Naive thymus-derived CD8-positive, alpha-beta T cell (primary cell): ENCODE measurements at regions not wholly inside any gene's neighbourhood (a gene's known extent, or its start where the extent isn't known, plus 50 kb on each side); places are given as distances from the start of the nearest gene placed in this dataset.
"Not testable (repeated sequence)": the region's sequence is repeated elsewhere in the genome, so short reads cannot be mapped to it uniquely, and the experiment has no call there.

Experiments used
- ATAC-seq, 2 donors: fragments of 150-1000 bp; cut with Tn5 transposase in 1 of 2; sonication (Bioruptor Pico), chemical (Tn5 transposase) in 1 of 2; 1 replicate in 1 of 2; 2 replicates in 1 of 2; pipeline ENCODE4 v1.10.0; 2021; ENCODE audit warnings: mild to moderate bottlenecking in 2 of 2, moderate library complexity in 2 of 2
- POLR2A ChIA-PET: fragments of 350-600 bp; sonication (Branson Sonifier 250); formaldehyde crosslinking; loops from one replicate; lab custom pipeline; 2021; ENCODE audit warnings: antibody characterized with exemption; lab: Charles Lee
- DNase-seq, 10 donors: peaks; one replicate each; pipeline versions ENCODE4 v3.0.0 to v3.0.0-alpha.2; 2020 to 2022
- H3K27ac Mint-ChIP-seq, 10 donors: one replicate each; pipeline ENCODE4 v1.8.0; 2020 to 2022; ENCODE audit warnings: mild to moderate bottlenecking in 10 of 10, mixed read lengths in 10 of 10, moderate library complexity in 4 of 10, inconsistent platforms in 1 of 10
- H3K27me3 Mint-ChIP-seq, 5 donors: one replicate each; pipeline ENCODE4 v1.8.0; 2021 to 2022; ENCODE audit warnings: mixed read lengths in 5 of 5
- H3K36me3 Mint-ChIP-seq, 3 donors: one replicate each; pipeline ENCODE4 v1.8.0; 2020 to 2022; ENCODE audit warnings: mixed read lengths in 3 of 3, mild to moderate bottlenecking in 2 of 3, inconsistent platforms in 1 of 3
- H3K4me1 Mint-ChIP-seq, 4 donors: one replicate each; pipeline ENCODE4 v1.8.0; 2021 to 2022; ENCODE audit warnings: mixed read lengths in 4 of 4
- H3K4me3 Mint-ChIP-seq, 10 donors: one replicate each; pipeline ENCODE4 v1.8.0; 2020 to 2022; ENCODE audit warnings: mild to moderate bottlenecking in 10 of 10, mixed read lengths in 10 of 10, moderate library complexity in 6 of 10, inconsistent platforms in 1 of 10
- H3K9me3 Mint-ChIP-seq, 9 donors: one replicate each; pipeline ENCODE4 v1.8.0; 2020 to 2022; ENCODE audit warnings: mixed read lengths in 9 of 9, mild to moderate bottlenecking in 3 of 9, inconsistent platforms in 1 of 9, moderate library complexity in 1 of 9

DNA sequence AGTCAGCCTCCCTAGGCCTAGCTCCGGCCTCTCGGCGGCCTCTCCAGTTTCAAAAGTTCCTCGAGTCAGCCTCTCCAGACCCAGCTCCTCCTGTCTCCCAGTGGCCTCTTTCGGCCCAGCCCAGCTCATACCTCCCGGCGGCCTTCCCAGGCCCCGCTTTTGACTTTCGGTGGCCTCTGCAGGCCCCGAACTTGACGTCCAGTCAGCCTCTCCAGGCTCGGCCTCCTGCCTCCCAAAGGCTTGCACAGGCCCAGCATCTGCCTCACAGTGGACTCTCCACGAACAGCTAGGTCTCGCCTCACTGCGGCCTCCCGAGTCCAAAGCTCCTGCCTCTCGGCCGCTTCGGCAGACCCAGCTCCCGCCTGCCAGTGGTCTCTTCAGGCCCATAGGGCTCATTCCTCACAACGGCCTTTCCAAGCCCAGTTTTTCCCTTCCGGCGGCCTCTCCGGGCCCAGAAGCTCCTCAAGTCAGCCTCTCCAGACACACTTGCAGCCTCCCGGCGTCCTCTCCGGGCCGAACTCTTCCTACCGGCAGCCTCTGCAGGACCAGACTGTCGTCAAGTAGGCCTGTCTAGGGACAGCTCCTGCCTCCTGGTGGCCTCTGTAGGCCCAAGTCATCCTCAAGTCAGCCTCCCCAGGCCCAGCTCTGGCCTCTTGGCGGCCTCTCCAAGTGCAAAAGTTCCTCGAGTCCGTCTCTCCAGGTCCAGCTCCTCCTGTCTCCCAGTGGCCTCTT lies 249.9 kb upstream of the ZNF722 start:
- H3K4me1 Mint-ChIP-seq, DNase-seq, ATAC-seq, H3K27me3 Mint-ChIP-seq, H3K36me3 Mint-ChIP-seq, H3K27ac Mint-ChIP-seq, H3K4me3 Mint-ChIP-seq, POLR2A ChIA-PET: not testable (repeated sequence)
- H3K9me3 Mint-ChIP-seq, result peaks cover 0 to 13% (median 3%) of the 10 kb centered on the region in 9 donors

- POLR2A ChIA-PET, H3K4me3 Mint-ChIP-seq, H3K36me3 Mint-ChIP-seq, H3K27ac Mint-ChIP-seq, ATAC-seq, H3K4me1 Mint-ChIP-seq, H3K9me3 Mint-ChIP-seq, H3K27me3 Mint-ChIP-seq, DNase-seq: not testable (repeated sequence)
These were observed 246.2 kb upstream of the ZNF722 start for GRCh38 chr7:63752446-63752845.

DNA sequence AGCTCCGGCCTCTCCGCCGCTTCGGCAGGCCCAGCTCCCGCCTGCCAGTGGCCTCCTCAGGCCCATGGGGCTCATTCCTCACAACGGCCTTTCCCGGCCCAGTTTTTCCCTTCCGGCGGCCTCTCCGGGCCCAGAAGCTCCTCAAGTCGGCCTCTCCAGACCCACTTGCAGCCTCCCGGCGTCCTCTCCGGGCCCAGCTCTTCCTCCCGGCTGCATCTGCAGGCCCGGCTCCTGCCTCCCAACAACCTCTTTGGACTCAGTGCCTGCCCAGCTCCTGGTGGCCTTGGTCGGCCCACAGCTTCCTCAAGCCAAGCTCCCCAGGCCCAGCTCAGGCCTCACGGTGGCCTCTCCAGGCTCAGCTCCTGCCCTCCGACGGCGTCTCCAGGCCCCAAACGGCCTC lies 245.5 kb upstream of the ZNF722 start:
- H3K27me3 Mint-ChIP-seq, DNase-seq, ATAC-seq, H3K4me3 Mint-ChIP-seq, H3K27ac Mint-ChIP-seq, H3K36me3 Mint-ChIP-seq, H3K4me1 Mint-ChIP-seq, POLR2A ChIA-PET, H3K9me3 Mint-ChIP-seq: not testable (repeated sequence)

DNA sequence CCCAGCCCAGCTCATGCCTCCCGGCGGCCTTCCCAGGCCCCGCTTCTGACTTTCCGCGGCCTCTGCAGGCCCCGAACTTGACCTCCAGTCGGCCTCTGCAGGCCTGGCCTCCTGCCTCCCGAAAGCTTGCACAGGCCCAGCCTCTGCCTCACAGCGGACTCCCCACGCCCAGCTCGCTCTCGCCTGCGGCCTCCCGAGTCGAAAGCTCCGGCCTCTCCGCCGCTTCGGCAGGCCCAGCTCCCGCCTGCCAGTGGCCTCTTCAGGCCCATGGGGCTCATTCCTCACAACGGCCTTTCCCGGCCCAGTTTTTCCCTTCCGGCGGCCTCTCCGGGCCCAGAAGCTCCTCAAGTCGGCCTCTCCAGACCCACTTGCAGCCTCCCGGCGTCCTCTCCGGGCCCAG lies 238.4 kb upstream of the ZNF722 start:
- ATAC-seq, DNase-seq, H3K36me3 Mint-ChIP-seq, H3K27me3 Mint-ChIP-seq, H3K27ac Mint-ChIP-seq, H3K4me3 Mint-ChIP-seq, POLR2A ChIA-PET, H3K4me1 Mint-ChIP-seq, H3K9me3 Mint-ChIP-seq: not testable (repeated sequence)

DNA sequence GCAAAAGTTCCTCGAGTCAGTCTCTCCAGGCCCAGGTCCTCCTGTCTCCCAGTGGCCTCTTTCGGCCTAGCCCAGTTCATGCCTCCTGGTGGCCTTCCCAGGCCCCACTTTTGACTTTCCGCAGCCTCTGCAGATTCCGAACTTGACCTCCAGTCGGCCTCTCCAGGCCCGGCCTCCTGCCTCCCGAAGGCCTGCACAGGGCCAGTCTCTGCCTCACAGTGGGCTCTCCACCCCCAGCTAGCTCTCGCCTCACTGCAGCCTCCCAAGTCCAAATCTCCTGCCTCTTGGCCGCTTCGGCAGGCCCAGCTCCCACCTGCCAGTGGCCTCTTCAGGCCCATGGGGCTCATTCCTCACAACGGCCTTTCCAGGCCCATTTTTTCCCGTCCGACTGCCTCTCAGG lies 233.1 kb upstream of the ZNF722 start:
- ATAC-seq, H3K36me3 Mint-ChIP-seq, H3K27me3 Mint-ChIP-seq, POLR2A ChIA-PET, DNase-seq, H3K4me1 Mint-ChIP-seq, H3K4me3 Mint-ChIP-seq, H3K27ac Mint-ChIP-seq: not testable (repeated sequence)
- peaks cover 0 to 21% (median 0%) of the 10 kb centered on the region in 9 donors for H3K9me3 Mint-ChIP-seq

DNA sequence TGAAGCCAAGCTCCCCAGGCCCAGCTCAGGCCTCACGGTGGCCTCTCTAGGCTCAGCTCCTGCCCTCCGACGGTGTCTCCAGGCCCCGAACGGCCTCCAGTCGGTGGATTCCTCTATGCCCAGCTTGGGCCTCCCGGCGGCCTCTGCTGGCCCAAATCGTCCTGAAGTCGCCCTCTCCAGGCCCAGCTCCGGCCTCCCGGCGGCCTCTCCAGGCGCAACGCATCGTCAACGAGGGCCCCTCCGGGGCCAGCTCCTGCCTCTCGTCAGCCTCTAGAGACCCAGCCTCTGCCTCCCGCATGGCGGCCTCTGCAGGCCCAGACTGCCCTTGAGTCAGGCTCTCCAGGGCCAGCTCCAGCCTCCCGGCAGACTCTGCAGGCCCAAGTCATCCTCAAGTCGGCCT lies 232.5 kb upstream of the ZNF722 start:
- DNase-seq, ATAC-seq, H3K27ac Mint-ChIP-seq, POLR2A ChIA-PET, H3K4me3 Mint-ChIP-seq, H3K36me3 Mint-ChIP-seq, H3K27me3 Mint-ChIP-seq, H3K4me1 Mint-ChIP-seq: not testable (repeated sequence)
- peaks cover 0 to 21% (median 0%) of the 10 kb centered on the region in 9 donors for H3K9me3 Mint-ChIP-seq

- POLR2A ChIA-PET, ATAC-seq, H3K4me1 Mint-ChIP-seq: not testable (repeated sequence)
These were observed 228.5 kb upstream of the ZNF722 start for GRCh38 chr7:63770162-63770561.

GRCh38 chr7:63771389-63772085 lies 227.1 kb upstream of the ZNF722 start:
- ATAC-seq, DNase-seq, H3K27ac Mint-ChIP-seq, H3K4me1 Mint-ChIP-seq, POLR2A ChIA-PET, H3K36me3 Mint-ChIP-seq, H3K27me3 Mint-ChIP-seq, H3K4me3 Mint-ChIP-seq: not testable (repeated sequence)
- H3K9me3 Mint-ChIP-seq, result peaks cover 0 to 21% (median 0%) of the 10 kb centered on the region in 9 donors

More at GRCh38 chr7:63770162-63770561, 228.5 kb upstream of the ZNF722 start:
- H3K27me3 Mint-ChIP-seq, H3K36me3 Mint-ChIP-seq, H3K4me3 Mint-ChIP-seq, H3K27ac Mint-ChIP-seq, DNase-seq: not testable (repeated sequence)
- H3K9me3 Mint-ChIP-seq, result peaks cover 0 to 33% (median 0%) of the 10 kb centered on the region in 9 donors

DNA sequence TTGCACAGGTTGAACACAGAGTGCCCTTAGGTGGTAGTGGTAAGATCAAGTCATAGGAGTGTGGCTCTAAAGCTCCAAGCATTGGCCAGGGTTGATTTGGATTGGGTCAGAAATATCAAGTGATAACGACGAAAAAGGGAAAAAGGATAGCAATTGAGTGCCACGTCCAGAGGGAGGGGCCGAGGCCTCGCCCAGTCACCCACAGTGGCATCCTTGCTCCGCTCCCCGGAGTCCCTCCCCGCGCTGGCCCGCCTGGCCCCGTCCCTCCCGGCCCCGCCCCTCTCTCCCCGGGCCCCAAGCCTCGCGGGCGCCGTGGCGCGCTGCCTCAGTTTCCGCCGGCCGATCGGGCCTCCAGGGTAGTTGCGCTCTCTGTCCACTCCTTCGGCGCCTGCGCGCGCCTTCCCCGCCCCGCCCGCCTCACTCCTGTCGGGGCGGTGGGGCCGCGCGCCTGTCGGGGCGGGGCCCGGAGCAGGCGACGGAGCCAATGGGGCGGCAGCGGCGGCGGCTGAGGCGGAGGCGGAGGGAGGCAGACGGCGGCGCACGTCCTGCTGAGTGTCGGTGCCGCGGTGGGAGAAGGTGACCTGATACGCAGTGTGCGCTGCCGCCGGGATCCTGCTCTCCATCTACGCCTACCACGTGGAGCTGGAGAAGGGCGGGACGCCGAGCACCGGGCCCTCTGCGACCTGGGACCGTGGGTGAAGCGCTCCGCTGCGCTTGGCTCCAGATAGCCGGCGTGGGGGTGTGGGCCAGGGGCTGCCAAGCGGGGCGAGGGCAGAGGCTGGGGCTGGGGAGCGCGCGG lies 209.1 kb upstream of the ZNF722 start:
- Mint-ChIP-seq H3K36me3 (peaks cover 0 to 3% (median 0%) of the 10 kb centered on the region in 3 donors), H3K27me3 (peaks cover 0 to 3% (median 2%) of the 10 kb centered on the region in 5 donors), H3K4me1 (no peaks in the 10 kb centered on the region), H3K9me3 (peaks cover 0 to 26% (median 8%) of the 10 kb centered on the region in 9 donors), H3K27ac (no peak overlapping the region), H3K4me3 (peak overlapping the region in 7 of 10 donors; percentile 24 to 87 (median 49))
- POLR2A ChIA-PET, result no interaction called here
- DNase-seq (peak in 2 of 10 donors; percentile 29 to 50), ATAC-seq (peak; percentile 76 to 89)

DNA sequence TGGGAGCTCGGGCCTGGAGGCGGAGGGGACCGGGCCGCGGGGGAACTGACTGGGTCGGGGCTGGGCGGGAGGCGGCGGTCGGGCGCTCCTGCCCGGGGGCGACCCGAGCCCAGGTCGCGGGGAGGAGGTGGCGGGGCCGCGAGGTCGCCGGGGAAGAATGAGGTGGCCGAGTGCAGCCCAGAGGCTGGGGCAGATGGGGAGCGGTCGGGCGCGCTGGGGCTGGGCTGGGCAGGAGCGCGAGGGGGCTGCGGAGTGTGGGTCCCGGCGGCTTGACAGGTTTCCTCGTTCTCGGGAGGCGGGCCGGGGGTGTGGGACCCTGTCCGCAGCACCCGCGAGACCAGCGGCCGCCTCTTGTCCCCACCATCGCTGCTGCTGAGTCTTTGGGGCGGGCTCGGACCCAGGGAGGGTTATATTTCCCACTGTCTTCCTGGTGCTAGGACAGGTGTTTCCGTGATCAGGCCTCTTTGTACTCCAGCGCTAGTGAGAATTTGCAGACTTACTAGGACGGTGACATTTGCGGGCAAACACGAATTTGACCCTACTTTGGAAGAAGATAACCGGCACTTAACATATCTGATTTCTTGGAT lies 208.4 kb upstream of the ZNF722 start:
- H3K27ac Mint-ChIP-seq, H3K4me1 Mint-ChIP-seq, ATAC-seq, H3K36me3 Mint-ChIP-seq, DNase-seq, H3K27me3 Mint-ChIP-seq, POLR2A ChIA-PET: not testable (repeated sequence)
- H3K4me3 Mint-ChIP-seq, result peak overlapping the region in 1 of 10 donors; percentile 87
- H3K9me3 Mint-ChIP-seq, result peaks cover 0 to 21% (median 6%) of the 10 kb centered on the region in 9 donors
